PC-3 (cell line): ENCODE measurements at regions not wholly inside any gene's neighbourhood (a gene's known extent, or its start where the extent isn't known, plus 50 kb on each side); places are given as distances from the start of the nearest gene placed in this dataset.

ENCODE experiments used
- CTCF ChIP-seq: fragments of 300-600 bp; sonication (generic); conservative IDR thresholded peaks from 2 replicates; pipeline ENCODE4 v1.5.1; 2017; ENCODE audit warnings: antibody characterized with exemption, low read depth, mild to moderate bottlenecking, low read length
- EZH2 ChIP-seq: fragments of 300-600 bp; sonication (generic); IDR thresholded peaks from one replicate; pipeline ENCODE4 v1.6.1; 2017; ENCODE audit warnings: antibody characterized with exemption, mild to moderate bottlenecking, low read length; ENCODE audit not compliant: unreplicated experiment

- TF ChIP-seq CTCF (no peak), EZH2 (no peak)
Observed at GRCh38 chr12:60644076-60644475, 1048.2 kb downstream of the SLC16A7 start.
